C4-2B (cell line): ENCODE measurements at regions not wholly inside any gene's neighbourhood (a gene's known extent, or its start where the extent isn't known, plus 50 kb on each side); places are given as distances from the start of the nearest gene placed in this dataset.

Experiments
- H3K27ac ChIP-seq: fragments of 450-650 bp; 2 replicates; pipeline ENCODE4 v1.5.1; 2017
- CTCF ChIP-seq: fragments of 450-650 bp; conservative IDR thresholded peaks from 2 replicates; pipeline ENCODE4 v1.5.1; 2017; ENCODE audit warnings: mild to moderate bottlenecking
- ZFX ChIP-seq: fragments of 450-650 bp; IDR thresholded peaks from 2 replicates; pipeline ENCODE4 v1.6.1; 2017

GRCh38 chr22:27654546-27655445, 146.8 kb downstream of the MN1 start:
- H3K27ac ChIP-seq, result no peak overlapping the region
- TF ChIP-seq ZFX (no peak), CTCF (no peak)

- TF ChIP-seq CTCF (no peak), ZFX (no peak)
- no peak overlapping the region for H3K27ac ChIP-seq
Observed at GRCh38 chr22:27655582-27656185, 145.9 kb downstream of the MN1 start.

- H3K27ac ChIP-seq, result no peak overlapping the region
- TF ChIP-seq CTCF (no peak), ZFX (no peak)
Observed at GRCh38 chr22:27656970-27657369, 144.6 kb downstream of the MN1 start.

- no peak overlapping the region for H3K27ac ChIP-seq
- TF ChIP-seq CTCF, result no peak
- no peak for TF ChIP-seq ZFX
Observed at GRCh38 chr22:27660306-27660705, 141.2 kb downstream of the MN1 start.

DNA sequence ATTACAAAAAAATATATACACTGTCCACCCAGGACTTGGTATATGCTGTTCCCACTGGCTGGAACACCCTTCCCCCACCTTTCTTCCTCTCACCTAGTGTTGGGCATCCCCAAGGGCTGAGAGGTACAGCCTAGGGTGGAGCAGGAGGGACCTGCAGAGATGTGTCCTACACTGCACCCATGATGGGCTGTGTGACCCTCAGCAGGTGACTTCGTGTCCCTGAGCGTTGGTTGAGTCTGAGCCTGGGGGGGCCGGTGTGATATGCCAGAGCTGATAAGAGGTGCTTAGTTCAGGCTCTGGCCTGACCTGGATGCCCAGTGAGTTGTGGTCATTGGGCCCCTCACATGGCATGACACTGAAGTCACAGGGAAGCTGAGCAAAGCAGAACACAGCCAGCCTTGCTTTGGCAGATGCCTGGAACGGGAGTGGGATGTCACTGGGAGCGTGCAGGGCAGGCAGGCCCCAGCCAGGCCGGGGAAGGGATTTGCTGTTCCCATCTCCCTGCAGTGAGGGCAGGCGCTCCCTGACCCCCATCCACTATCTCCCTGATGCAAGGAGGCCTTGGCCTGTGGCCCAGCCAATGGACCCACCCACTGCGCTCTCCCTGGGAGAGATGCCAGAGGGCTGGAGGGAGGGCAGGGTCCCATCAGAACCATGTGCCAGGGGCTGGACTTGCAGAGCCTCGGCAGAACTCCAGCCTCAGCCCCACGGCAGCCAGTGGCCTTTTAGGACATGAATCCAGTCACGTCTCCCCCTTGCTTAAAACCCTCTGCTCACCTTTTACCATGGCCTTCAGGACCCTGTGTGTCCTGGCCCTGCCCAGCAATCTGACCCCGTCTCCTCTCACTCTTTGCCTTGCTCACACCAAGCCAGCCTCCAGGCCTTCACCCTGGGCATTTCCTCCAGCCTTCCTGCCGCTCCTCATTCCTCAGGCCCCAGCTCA, 138.9 kb downstream of the MN1 start:
- TF ChIP-seq CTCF (no peak), ZFX (no peak)
- no peak overlapping the region for H3K27ac ChIP-seq

DNA sequence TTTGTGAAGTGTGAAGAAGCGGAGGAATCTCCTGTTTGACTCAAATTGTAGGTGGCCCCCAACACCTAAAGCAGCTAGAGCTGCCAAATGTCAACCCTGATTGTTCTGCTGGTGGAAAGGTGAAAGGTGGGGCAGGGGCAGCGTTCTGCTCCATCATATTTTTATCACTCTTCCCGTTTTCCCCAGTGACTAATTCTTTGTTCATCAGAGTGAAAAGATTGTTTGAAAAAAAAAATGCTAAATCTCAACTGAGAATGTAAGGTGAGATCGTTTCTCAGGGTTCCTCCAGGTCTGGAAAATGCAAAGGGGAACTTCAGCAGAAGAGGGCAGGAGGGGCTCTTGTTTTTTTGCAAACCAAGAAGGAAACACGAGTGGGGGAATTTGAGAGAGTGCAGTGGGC, 137.7 kb downstream of the MN1 start:
- H3K27ac ChIP-seq, result no peak overlapping the region
- TF ChIP-seq CTCF (no peak), ZFX (no peak)
